ENCODE measurements at regions not wholly inside any gene's neighbourhood (a gene's known extent, or its start where the extent isn't known, plus 50 kb on each side); places are given as distances from the start of the nearest gene placed in this dataset.

GRCh38 chr10:131500892-131501291 lies 189.4 kb upstream of the TCERG1L start:
- Histone ChIP-seq H3K4me1 (ENCODE audit: control insufficient read depth, insufficient read depth, low read length) (no peaks in the 10 kb centered on the region), H3K9me3 (replicated peaks; ENCODE audit: control insufficient read depth, insufficient read depth, low read length) (no peaks in the 10 kb centered on the region; the same call in 2 of the 3 replicates), H3K4me3 (no peak overlapping the region), H3K9ac (ENCODE audit: control insufficient read depth, insufficient read depth, low read length) (no peak overlapping the region), H3K27me3 (replicated peaks in 1 of 2; ENCODE audit: control insufficient read depth in 2 of 2, insufficient read depth in 2 of 2, low read length in 1 of 2) (no peaks in the 10 kb centered on the region), H3K79me2 (ENCODE audit: control insufficient read depth, insufficient read depth, low read length) (no peaks in the 10 kb centered on the region), H3K4me2 (ENCODE audit: control insufficient read depth, insufficient read depth) (no peak overlapping the region), H3K27ac (ENCODE audit: control insufficient read depth, insufficient read depth) (no peak overlapping the region), H2AFZ (ENCODE audit: control insufficient read depth, low read depth, low read length) (no peak overlapping the region), H3K36me3 (ENCODE audit: control insufficient read depth in 2 of 2, insufficient read depth in 2 of 2, low read length in 1 of 2) (no peaks in the 10 kb centered on the region), H4K20me1 (ENCODE audit: control insufficient read depth, insufficient read depth) (no peaks in the 10 kb centered on the region)
- RAD21 ChIA-PET (ENCODE audit: unreplicated experiment), result no interaction called here
- ATAC-seq (no peak), DNase-seq (ENCODE audit: low read depth, low spot score) (no peak), FAIRE-seq (no peak)
- no TSS peak for BruUV-seq (replicated peaks)
- CTCF ChIA-PET, result no interaction called here
- TF ChIP-seq EED (IDR thresholded peaks at IDR 0.05; ENCODE audit: low read depth), result no peak
- TF ChIP-seq ZNF207 (IDR thresholded peaks at IDR 0.05; ENCODE audit: borderline replicate concordance), result no peak
- TF ChIP-seq BRCA1 (IDR thresholded peaks at IDR 0.05; ENCODE audit: low read depth, low read length), result no peak
- TF ChIP-seq GATAD2B (conservative IDR thresholded peaks at IDR 0.05; ENCODE audit: low read depth), result no peak
- no peak for TF ChIP-seq BCLAF1 (IDR thresholded peaks at IDR 0.05)
- no peak for TF ChIP-seq MYC (IDR thresholded peaks at IDR 0.05; ENCODE audit: insufficient read depth, insufficient read length, insufficient replicate concordance, low read length, severe bottlenecking)
- TF ChIP-seq MLLT1 (IDR thresholded peaks at IDR 0.05), result no peak
- TF ChIP-seq TBL1XR1 (IDR thresholded peaks at IDR 0.05; ENCODE audit: low read depth, low read length), result no peak
- no peak for TF ChIP-seq BCL11A (IDR thresholded peaks at IDR 0.05; ENCODE audit: low read depth, low read length)
- TF ChIP-seq IRF5 (IDR thresholded peaks at IDR 0.05; ENCODE audit: borderline replicate concordance), result no peak
- no peak for TF ChIP-seq IRF3 (IDR thresholded peaks at IDR 0.05)
- no peak for TF ChIP-seq MEF2B (IDR thresholded peaks at IDR 0.05; ENCODE audit: partially characterized antibody, poor library complexity, severe bottlenecking)
- 35% methylated on average over 5 of the region's 5 CpGs for WGBS (ENCODE audit: insufficient coverage, insufficient replicate concordance, low lambda C conversion rate, missing lambda C conversion rate)
- SMC1A ChIA-PET (ENCODE audit: uncharacterized antibody, unreplicated experiment), result no interaction called here
- POLR2A ChIA-PET, result no interaction called here
- in situ Hi-C loops (cut with MboI), result no loop called here
- intact Hi-C loops (cut with micrococcal nuclease; ENCODE audit: unreplicated experiment), result no loop called here
